IMR-90 (cell line): ENCODE measurements at regions not wholly inside any gene's neighbourhood (a gene's known extent, or its start where the extent isn't known, plus 50 kb on each side); places are given as distances from the start of the nearest gene placed in this dataset.

Experiments
- ATAC-seq: fragments of 200-7000 bp; cut with Tn5 transposase; 2 replicates; pipeline ENCODE4 v1.9.1; 2020; ENCODE audit warnings: low read depth, mild to moderate bottlenecking, moderate library complexity
- BruUV-seq: library from RNA; stranded (reverse); fragments of 400-500 nt; replicated peaks from 2 replicates; lab custom pipeline; 2021; lab: Mats Ljungman, UMichigan
- CTCF ChIA-PET: fragments of 300-600 bp; formaldehyde crosslinking; extraction: SDS; loops from one replicate; lab custom pipeline; 2021; ENCODE audit warnings: antibody characterized with exemption; lab: Yijun Ruan, JAX
- POLR2A ChIA-PET: fragments of 300-600 bp; sonication (Branson Sonifier 250); formaldehyde crosslinking; loops from one replicate; lab custom pipeline; 2022; ENCODE audit warnings: antibody characterized with exemption; ENCODE audit not compliant: unreplicated experiment; lab: Charles Lee
- DNase-seq: peaks from one replicate; pipeline ENCODE4 v3.0.0; 2013
- H2AFZ ChIP-seq: replicated peaks from 2 replicates; pipeline ENCODE3; 2013; ENCODE audit warnings: low read length, mild to moderate bottlenecking; ENCODE audit not compliant: poor library complexity
- H2AK5ac ChIP-seq: 2 replicates; pipeline ENCODE4 v1.6.1; 2013; ENCODE audit warnings: low read depth, low read length, inconsistent platforms
- H2AK9ac ChIP-seq: replicated peaks from 2 replicates; pipeline ENCODE3; 2013; ENCODE audit warnings: mild to moderate bottlenecking, low read depth, low read length, moderate library complexity; ENCODE audit not compliant: poor library complexity
- H2BK120ac ChIP-seq: 2 replicates; pipeline ENCODE4 v1.6.1; 2013; ENCODE audit warnings: low read depth, low read length, inconsistent platforms
- H2BK15ac ChIP-seq: 3 replicates; pipeline ENCODE4 v1.6.1; 2013; ENCODE audit warnings: low read depth, low read length, inconsistent platforms
- H2BK20ac ChIP-seq: 2 replicates; pipeline ENCODE4 v1.6.1; 2013; ENCODE audit warnings: low read depth, mild to moderate bottlenecking, inconsistent platforms, low read length, moderate library complexity
- H2BK5ac ChIP-seq: 2 replicates; pipeline ENCODE4 v1.6.1; 2013; ENCODE audit warnings: mild to moderate bottlenecking, low read depth, low read length, inconsistent platforms; ENCODE audit not compliant: poor library complexity, severe bottlenecking
- H3K14ac ChIP-seq: replicated peaks from 2 replicates; pipeline ENCODE4 v1.6.1; 2013; ENCODE audit warnings: low read depth, low read length, inconsistent platforms
- H3K18ac ChIP-seq: 2 replicates; pipeline ENCODE4 v1.6.1; 2013; ENCODE audit warnings: low read depth, low read length, control low read depth
- H3K23ac ChIP-seq: 2 replicates; pipeline ENCODE4 v1.6.1; 2013; ENCODE audit warnings: low read depth, low read length, inconsistent platforms
- H3K27ac ChIP-seq: 2 replicates; pipeline ENCODE4 v1.5.1; 2013; ENCODE audit warnings: mild to moderate bottlenecking, control low read depth, low read length; ENCODE audit not compliant: insufficient read depth
- H3K27me3 ChIP-seq: 2 replicates; pipeline ENCODE4 v1.6.1; 2013; ENCODE audit warnings: low read length; ENCODE audit not compliant: control insufficient read depth, insufficient read depth
- H3K36me3 ChIP-seq: 2 replicates; pipeline ENCODE4 v1.6.1; 2013; ENCODE audit warnings: low read length, mixed read lengths; ENCODE audit not compliant: control insufficient read depth, insufficient read depth
- H3K4ac ChIP-seq: 2 replicates; pipeline ENCODE4 v1.6.1; 2013; ENCODE audit warnings: low read depth, low read length, inconsistent platforms
- H3K4me1 ChIP-seq: 2 replicates; pipeline ENCODE4 v1.6.1; 2013; ENCODE audit warnings: low read length, mixed read lengths; ENCODE audit not compliant: control insufficient read depth, insufficient read depth
- H3K4me2 ChIP-seq: 2 replicates; pipeline ENCODE4 v1.6.1; 2013; ENCODE audit warnings: low read depth, mild to moderate bottlenecking, control low read depth, low read length, moderate library complexity
- H3K4me3 ChIP-seq: 2 replicates; pipeline ENCODE4 v1.5.1; 2013; ENCODE audit warnings: low read depth, mild to moderate bottlenecking, control low read depth, low read length, moderate library complexity; ENCODE audit not compliant: insufficient read depth
- H3K56ac ChIP-seq: 2 replicates; pipeline ENCODE4 v1.6.1; 2013; ENCODE audit warnings: low read length, inconsistent platforms; ENCODE audit not compliant: insufficient read depth; ENCODE audit errors: extremely low read depth
- H3K79me1 ChIP-seq, 2 experiments: 2 replicates each; pipeline ENCODE4 v1.6.1; 2013; ENCODE audit warnings: low read length in 2 of 2, inconsistent platforms in 1 of 2, low read depth in 1 of 2
- H3K9ac ChIP-seq: 2 replicates; pipeline ENCODE4 v1.6.1; 2013; ENCODE audit warnings: low read depth, low read length, control low read depth
- H3K9me1 ChIP-seq: 2 replicates; pipeline ENCODE4 v1.6.1; 2013; ENCODE audit warnings: low read length, inconsistent platforms; ENCODE audit not compliant: insufficient read depth
- H3K9me3 ChIP-seq: 2 replicates; pipeline ENCODE4 v1.6.1; 2013; ENCODE audit warnings: low read length; ENCODE audit not compliant: control insufficient read depth, insufficient read depth
- H4K20me1 ChIP-seq: 2 replicates; pipeline ENCODE4 v1.6.1; 2013; ENCODE audit warnings: low read length, inconsistent platforms; ENCODE audit not compliant: insufficient read depth
- H4K5ac ChIP-seq: 2 replicates; pipeline ENCODE4 v1.6.1; 2013; ENCODE audit warnings: mild to moderate bottlenecking, low read depth, low read length, control low read depth
- H4K8ac ChIP-seq, 2 experiments: 2 replicates each; pipeline ENCODE4 v1.6.1; 2013; ENCODE audit warnings: low read depth in 2 of 2, low read length in 2 of 2, control low read depth in 1 of 2, inconsistent platforms in 1 of 2
- H4K91ac ChIP-seq: 2 replicates; pipeline ENCODE4 v1.6.1; 2013; ENCODE audit warnings: low read depth, low read length, inconsistent platforms; ENCODE audit not compliant: insufficient read depth
- FOS ChIP-seq: fragments of 150-350 bp; IDR thresholded peaks from 2 replicates; pipeline ENCODE4 v1.6.1; 2016; ENCODE audit warnings: low read depth, low read length
- NFE2L2 ChIP-seq: fragments of 150-350 bp; IDR thresholded peaks from 2 replicates; pipeline ENCODE4 v1.6.1; 2016; ENCODE audit warnings: low read depth, mild to moderate bottlenecking, low read length
- RCOR1 ChIP-seq: IDR thresholded peaks from 2 replicates; pipeline ENCODE4 v1.6.1; 2012; ENCODE audit warnings: mild to moderate bottlenecking, low read length, improper control_type of control experiment; ENCODE audit not compliant: insufficient replicate concordance
- WGBS, 2 experiments: methylation state at CpG; one replicate each; pipeline versions ENCODE4 v1.1.5 to v1.1.7; 2013; ENCODE audit warnings: missing lambda C conversion rate in 2 of 2; ENCODE audit not compliant: insufficient read length in 1 of 2; ENCODE audit errors: extremely low coverage in 2 of 2; 5-methylcytosine and 5-hydroxymethylcytosine counted together
- dilution Hi-C: fragments of 300-500 bp; cut with HindIII; formaldehyde crosslinking; loops from one replicate; pipeline ENCODE4 v1.14.3; 2018; ENCODE audit warnings: low sequenced_read_pairs; ENCODE audit not compliant: unreplicated experiment
- in situ Hi-C: fragments of 300-500 bp; cut with MboI; formaldehyde crosslinking; loops from 3 replicates; pipeline ENCODE4 v1.14.3; 2019; ENCODE audit warnings: low sequenced_read_pairs, inconsistent platforms, mixed read lengths
- intact Hi-C: fragments of 100-400 bp; cut with micrococcal nuclease; formaldehyde crosslinking; loops from 2 replicates; pipeline ENCODE4 v1.10.0; 2022

DNA sequence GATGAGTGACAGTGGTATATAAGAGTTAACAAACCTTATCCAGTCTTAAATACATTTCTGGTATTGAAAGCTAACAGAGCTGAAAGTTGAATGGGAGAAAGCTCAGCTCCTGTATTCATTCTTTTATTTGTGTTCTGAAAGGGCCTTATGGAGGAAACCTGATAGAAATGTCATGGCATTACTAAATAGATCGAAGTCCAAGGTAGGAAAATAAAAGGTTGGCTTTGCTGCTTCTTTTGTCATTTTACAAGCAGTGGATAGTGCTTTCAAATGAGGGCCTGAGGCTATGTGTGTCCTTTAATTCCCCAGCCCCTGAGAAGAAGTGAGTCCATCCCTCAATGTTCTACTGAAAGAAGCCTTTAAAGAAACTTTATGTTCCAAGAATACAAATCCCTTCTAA lies 974.3 kb upstream of the INTU start:
- H3K36me3 ChIP-seq = no peaks in the 10 kb centered on the region
- no peaks in the 10 kb centered on the region for H3K9me1 ChIP-seq
- no peak overlapping the region for H3K4ac ChIP-seq
- no peak overlapping the region for H2BK120ac ChIP-seq
- H4K5ac ChIP-seq = no peak overlapping the region
- no peaks in the 10 kb centered on the region for H3K79me1 ChIP-seq
- no peak overlapping the region for H4K91ac ChIP-seq
- H3K4me3 ChIP-seq = no peak overlapping the region
- ChIA-PET POLR2A (no interaction called here), CTCF (no interaction called here)
- in situ Hi-C loops (no loop called here), intact Hi-C loops (no loop called here), dilution Hi-C loops (no loop called here)
- H3K4me1 ChIP-seq = no peaks in the 10 kb centered on the region; the same call in 1 of the 2 replicates
- H3K56ac ChIP-seq = no peak overlapping the region
- H3K27me3 ChIP-seq = no peaks in the 10 kb centered on the region
- H2AFZ ChIP-seq = no peak overlapping the region
- H2BK15ac ChIP-seq = no peak overlapping the region
- no peak overlapping the region for H3K14ac ChIP-seq
- H2AK5ac ChIP-seq = no peak overlapping the region
- H4K20me1 ChIP-seq = no peaks in the 10 kb centered on the region
- no peak overlapping the region for H3K18ac ChIP-seq
- H3K9me3 ChIP-seq = no peaks in the 10 kb centered on the region
- no peak overlapping the region for H4K8ac ChIP-seq
- H3K4me2 ChIP-seq = no peak overlapping the region
- TF ChIP-seq NFE2L2 = no peak
- TF ChIP-seq FOS = no peak
- TF ChIP-seq RCOR1 = no peak
- no peak overlapping the region for H2BK5ac ChIP-seq
- no peak overlapping the region for H2BK20ac ChIP-seq
- H3K27ac ChIP-seq = no peak overlapping the region
- DNase-seq (no peak), ATAC-seq (no peak)
- no CpG with 5 or more reads among the region's 1 CpG for WGBS, 2 experiments
- H3K23ac ChIP-seq = no peak overlapping the region
- BruUV-seq = no TSS peak
- H2AK9ac ChIP-seq = no peak overlapping the region
- H3K9ac ChIP-seq = no peak overlapping the region
